D721Med (cell line): ENCODE measurements at regions not wholly inside any gene's neighbourhood (a gene's known extent, or its start where the extent isn't known, plus 50 kb on each side); places are given as distances from the start of the nearest gene placed in this dataset.
"Not testable (repeated sequence)": the region's sequence is repeated elsewhere in the genome, so short reads cannot be mapped to it uniquely, and the experiment has no call there.

Experiments used
- DNase-seq: peaks from one replicate; pipeline ENCODE4 v3.0.0; 2011; ENCODE audit warnings: low spot score; ENCODE audit not compliant: insufficient read length
- FAIRE-seq: peaks from 2 replicates; lab custom pipeline; 2011; peaks lifted over from hg19 to GRCh38; lab: Jason Lieb, UNC
- CTCF ChIP-seq: IDR thresholded peaks from 2 replicates; pipeline ENCODE4 v1.5.1; 2012; ENCODE audit warnings: mild to moderate bottlenecking, control low read depth; ENCODE audit not compliant: insufficient read depth; ENCODE audit errors: missing control alignments

GRCh38 chrX:74132280-74132679 lies 171.7 kb upstream of the ZCCHC13 start:
- FAIRE-seq (no peak), DNase-seq (no peak)
- no peak for TF ChIP-seq CTCF

GRCh38 chrX:74119016-74119910 lies 184.7 kb upstream of the ZCCHC13 start:
- TF ChIP-seq CTCF: no peak
- DNase-seq (no peak), FAIRE-seq (no peak)

GRCh38 chrX:74117962-74118902 lies 185.7 kb upstream of the ZCCHC13 start:
- TF ChIP-seq CTCF: no peak
- no peak for FAIRE-seq
- no peak for DNase-seq

GRCh38 chrX:74111245-74111644 lies 192.7 kb upstream of the ZCCHC13 start:
- FAIRE-seq: no peak

GRCh38 chrX:74107666-74108065 lies 196.3 kb upstream of the ZCCHC13 start:
- FAIRE-seq: no peak
- no peak for TF ChIP-seq CTCF
- DNase-seq: no peak

More at GRCh38 chrX:74111245-74111644, 192.7 kb upstream of the ZCCHC13 start:
- TF ChIP-seq CTCF: no peak
- no peak for DNase-seq

GRCh38 chrX:74104356-74105015 lies 199.5 kb upstream of the ZCCHC13 start:
- FAIRE-seq (no peak), DNase-seq (no peak)
- TF ChIP-seq CTCF: no peak

- not testable (repeated sequence) for FAIRE-seq, DNase-seq
These were observed 205.6 kb upstream of the ZCCHC13 start for GRCh38 chrX:74098407-74098806.
